SW480 (cell line): ENCODE measurements at regions not wholly inside any gene's neighbourhood (a gene's known extent, or its start where the extent isn't known, plus 50 kb on each side); places are given as distances from the start of the nearest gene placed in this dataset.
"Not testable (repeated sequence)": the region's sequence is repeated elsewhere in the genome, so short reads cannot be mapped to it uniquely, and the experiment has no call there.

Experiments
- DNase-seq: peaks from one replicate; pipeline ENCODE4 v3.0.0-alpha.2; 2016; ENCODE audit warnings: low spot score

DNA sequence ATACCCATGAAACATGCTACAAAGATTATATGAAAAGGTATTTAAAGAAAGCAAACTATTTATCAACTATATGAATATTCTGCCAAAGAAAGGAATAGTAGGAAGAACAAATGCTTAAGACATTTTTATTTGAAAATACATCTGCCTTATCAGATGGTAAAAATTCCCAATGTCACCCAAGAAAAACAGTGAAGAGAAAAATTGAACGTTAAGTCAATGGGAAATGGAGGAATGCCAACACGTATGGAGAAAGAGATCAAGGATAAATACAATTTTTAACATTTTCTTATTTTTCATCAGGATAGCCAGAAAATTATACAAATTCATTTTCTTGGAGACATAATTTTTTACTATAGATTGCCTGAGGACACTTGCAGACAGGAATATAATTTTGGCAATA lies 394.2 kb downstream of the ZEB2 start:
- DNase-seq: no peak

DNA sequence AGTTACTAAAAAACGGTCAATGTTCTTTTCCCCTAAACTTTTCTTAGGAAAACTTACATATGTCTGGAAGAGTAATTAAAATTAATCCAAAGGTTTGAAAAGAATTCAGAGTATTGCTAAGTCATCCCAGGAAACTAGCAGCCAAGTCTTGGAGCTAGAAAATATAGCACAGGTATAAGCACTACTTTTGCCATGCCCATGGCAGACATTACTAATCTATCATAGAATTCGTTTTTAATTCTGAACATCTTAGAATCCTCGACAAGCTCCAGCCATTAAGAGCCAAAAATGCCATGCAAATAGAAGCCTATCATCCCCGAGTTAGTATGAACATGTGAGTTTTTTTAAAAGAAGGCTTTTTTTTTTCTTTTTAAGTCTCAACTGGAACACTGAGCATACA lies 395.0 kb downstream of the ZEB2 start:
- DNase-seq: no peak

DNA sequence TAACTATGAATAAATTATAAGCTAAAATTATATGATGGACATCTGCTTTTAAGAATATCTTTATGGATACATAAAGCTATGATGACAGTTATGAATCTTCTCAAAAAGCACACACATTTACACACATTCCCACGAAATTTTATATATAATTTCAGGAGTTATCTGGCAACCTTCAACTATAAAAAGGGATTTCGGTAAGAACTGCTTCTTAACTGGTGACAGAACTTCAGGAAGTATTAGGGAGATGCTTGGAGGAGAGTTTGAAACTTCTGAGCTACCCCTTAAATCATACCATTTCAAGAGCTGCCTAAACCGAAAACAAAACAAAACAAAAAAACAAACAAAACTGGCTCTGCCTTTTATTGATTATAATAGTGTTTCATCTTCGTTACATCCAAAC lies 399.4 kb downstream of the ZEB2 start:
- DNase-seq: no peak

DNA sequence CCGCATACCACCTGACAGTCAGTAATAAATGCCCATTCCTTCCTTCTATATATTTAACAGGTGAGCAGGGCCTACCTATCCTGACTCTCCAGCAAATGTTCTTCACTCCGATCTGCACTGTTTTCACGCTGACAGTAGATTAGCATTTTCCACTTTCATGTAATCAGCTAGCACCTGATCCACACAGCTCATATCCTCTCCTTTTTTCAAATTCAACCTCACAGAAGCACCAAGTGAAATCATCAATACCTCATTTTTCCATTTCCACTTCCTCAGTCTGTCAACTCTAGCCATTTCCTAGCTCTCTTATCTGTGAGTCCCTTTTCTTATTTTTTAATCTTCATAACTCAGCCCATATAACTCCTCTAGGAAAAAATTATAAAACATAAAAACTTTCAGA lies 402.8 kb downstream of the ZEB2 start:
- DNase-seq: no peak

DNA sequence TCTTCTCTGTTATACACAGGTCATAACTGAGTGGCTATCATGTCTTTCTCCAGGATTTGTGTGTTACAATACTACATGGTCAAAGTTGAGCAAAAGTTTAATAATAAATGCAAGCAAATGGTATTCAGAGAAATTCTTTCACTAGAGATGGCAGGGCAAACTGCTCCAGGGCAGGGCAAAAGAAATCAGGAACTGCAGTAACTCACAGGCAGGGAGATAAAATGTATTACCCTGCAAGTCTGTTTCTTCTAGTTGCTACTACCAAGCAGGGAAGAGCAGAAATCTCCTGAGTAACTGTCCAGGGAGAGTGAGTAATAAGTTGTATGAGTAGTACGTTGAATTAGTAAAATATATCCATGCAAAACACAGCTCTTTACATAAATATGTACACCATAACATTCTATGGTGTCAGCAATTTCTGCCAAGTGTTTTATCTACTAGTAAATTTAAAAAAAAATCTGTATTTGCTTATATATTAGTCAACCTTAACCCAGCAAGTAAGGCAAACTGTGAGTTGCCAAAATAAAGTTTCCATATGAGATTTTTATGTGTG lies 404.1 kb downstream of the ZEB2 start:
- no peak for DNase-seq

DNA sequence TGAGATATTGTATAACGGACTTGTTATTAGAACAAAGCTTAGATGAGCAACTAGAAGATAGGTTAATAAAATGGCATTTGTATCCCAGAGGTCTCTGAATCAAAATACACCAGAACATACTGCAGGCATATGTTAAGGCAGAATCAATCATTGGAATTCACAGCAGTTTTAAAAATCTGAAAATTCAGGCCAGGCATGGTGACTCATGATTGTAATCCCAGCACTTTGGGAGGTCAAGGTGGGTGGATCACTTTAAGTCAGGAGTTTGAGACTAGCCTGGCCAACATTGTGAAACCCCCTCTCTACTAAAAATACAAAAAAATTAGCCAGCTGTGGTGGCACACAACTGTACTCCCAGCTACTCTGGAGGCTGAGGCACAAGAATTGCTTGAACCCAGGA lies 405.2 kb downstream of the ZEB2 start:
- no peak for DNase-seq

DNA sequence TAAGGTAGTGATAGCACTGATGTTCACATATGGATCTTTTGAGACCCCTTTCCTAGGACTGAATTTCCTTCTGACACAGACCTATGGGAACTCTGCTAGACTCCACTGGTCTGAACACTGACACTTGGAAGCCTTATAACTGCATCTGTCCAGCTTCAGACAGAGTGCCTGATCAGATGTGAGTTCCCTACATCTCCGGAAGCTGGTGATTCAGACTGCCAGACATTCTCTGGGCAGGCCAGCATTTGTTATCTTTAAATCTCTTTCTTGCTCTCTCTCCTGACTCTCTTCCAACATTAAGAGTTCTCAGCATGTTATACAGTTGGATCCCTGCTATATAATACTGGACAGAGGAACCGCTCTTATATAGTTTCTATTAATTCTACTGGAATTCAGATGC lies 408.5 kb downstream of the ZEB2 start:
- DNase-seq: no peak

DNA sequence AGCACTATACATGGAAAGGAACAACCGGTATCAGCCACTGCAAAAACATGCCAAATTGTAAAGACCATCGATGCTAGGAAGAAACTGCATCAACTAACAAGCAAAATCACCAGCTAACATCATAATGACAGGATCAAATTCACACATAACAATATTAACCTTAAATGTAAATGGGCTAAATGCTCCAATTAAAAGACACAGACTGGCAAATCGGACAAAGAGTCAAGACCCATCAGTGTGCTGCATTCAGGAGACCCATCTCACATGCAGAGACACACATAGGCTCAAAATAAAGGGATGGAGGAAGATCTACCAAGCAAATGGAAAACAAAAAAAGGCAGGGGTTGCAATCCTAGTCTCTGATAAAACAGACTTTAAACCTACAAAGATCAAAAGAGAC lies 413.8 kb downstream of the ZEB2 start:
- not testable (repeated sequence) for DNase-seq

DNA sequence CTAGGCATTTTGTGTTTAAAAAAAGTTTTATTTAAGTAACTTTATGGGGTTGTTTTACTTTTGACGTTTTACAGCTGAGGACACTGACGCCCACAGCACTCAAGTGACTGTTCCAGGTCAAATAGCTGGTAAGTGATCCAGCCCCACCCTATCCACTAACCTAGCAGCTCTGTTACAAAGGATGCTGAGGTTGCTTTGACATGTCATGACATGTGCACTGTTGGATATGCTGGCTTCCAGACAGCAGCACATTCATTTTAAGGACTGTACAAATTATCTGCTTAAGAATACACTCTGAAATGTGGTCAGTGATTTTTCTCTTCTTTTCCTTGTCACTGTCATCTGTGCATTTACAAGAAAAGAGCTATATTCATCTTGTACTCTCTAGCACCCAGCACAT lies 417.5 kb downstream of the ZEB2 start:
- no peak for DNase-seq

DNA sequence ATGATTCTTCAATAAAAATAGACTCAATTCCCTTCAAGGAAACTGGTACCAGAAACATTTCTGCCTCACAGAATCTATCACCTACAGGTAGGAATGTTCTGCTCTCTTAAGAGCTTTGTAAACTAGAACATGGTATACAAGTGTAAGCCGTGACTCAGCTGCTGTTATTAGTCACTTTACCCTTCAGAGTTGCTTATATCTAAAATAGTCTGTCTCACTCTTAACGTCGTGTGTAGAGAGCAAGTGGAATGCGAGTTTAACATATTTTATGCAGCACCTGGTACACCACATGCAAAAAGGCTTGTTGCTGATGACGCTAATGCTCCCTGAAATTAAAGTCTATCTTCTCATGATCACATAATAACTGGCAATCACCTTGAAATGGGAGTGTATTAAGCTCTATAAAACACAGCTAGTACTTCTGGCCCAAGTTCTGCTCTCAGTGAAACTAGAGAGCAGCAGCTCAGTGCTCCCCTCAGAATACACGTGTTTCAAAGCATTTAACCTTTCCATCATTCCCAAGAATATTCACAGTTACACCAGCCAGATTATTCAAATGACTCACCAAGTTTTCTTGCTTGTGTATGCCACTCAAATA lies 420.0 kb downstream of the ZEB2 start:
- no peak for DNase-seq

DNA sequence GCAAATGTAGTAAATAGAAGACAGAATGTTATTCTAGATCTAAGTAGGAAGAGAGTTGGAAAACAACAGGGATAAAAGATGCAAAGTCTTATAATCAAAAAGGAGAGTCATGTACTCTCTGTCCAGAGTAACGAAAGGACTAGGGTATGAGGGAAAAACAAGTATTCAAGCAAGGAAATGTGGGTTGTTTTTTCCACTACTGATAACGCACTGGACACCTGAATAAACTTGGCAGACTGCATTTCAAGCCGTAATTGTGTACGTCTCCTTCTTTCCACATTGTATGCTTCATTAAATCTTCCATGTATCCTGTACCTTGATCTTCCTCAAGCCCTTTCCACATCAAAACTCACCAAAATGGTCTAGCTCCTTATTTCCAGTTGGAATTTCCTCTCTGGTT lies 420.6 kb downstream of the ZEB2 start:
- DNase-seq: no peak

DNA sequence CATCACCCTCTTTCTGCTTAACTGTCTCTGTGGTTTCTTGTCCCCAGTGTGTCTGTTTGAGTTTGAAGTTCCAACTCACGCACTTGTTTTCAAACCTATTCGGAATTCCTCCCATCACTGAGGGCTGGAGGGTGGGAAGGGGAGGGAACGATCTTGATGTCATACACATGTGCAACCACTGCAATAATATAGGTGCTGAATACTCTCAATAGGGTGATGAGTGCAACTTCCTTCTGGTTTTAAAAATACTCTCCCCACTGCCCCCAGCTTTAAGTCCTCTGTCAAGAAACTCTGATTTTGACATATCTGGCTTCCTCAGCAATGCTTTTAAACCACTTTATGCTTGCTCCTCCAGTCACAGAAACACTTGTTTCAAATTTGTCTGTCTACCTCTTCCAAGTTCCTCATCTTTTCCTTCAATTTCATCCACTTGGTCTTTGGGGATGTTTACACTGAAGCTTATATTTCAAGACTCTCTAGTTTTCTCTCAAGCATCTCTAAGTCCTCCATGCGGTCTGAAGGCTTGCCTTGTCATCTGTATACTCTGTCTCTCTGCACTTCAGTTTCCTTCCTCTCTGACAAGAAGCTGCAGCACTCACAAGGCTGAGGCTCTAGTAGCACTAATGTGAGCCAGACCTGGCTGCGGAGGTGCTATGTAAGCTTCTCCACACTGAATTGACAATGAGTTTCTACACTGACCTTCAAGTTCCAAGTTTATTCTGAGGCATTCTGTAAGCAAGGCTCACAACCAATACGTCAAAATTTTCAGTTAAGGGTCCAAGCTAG lies 422.3 kb downstream of the ZEB2 start:
- DNase-seq: no peak

DNA sequence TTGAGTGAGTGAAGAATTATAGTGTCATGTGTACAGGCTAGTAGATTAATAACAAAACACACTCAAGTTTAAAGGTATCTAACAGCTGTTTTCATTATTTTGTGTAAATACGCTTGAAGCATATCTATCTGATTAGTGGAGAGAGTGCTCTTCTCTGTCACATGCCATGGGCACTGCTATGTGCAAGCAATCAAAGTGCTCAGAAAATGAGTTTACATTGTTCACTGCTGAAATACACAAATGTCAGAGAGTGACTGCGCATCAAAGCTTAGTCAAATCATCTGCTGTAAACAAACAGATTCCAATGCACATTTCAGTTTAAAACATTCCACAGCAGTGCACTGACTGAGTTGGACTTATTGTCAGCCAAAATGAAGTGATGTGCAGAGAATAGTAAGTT lies 423.4 kb downstream of the ZEB2 start:
- DNase-seq: no peak

DNA sequence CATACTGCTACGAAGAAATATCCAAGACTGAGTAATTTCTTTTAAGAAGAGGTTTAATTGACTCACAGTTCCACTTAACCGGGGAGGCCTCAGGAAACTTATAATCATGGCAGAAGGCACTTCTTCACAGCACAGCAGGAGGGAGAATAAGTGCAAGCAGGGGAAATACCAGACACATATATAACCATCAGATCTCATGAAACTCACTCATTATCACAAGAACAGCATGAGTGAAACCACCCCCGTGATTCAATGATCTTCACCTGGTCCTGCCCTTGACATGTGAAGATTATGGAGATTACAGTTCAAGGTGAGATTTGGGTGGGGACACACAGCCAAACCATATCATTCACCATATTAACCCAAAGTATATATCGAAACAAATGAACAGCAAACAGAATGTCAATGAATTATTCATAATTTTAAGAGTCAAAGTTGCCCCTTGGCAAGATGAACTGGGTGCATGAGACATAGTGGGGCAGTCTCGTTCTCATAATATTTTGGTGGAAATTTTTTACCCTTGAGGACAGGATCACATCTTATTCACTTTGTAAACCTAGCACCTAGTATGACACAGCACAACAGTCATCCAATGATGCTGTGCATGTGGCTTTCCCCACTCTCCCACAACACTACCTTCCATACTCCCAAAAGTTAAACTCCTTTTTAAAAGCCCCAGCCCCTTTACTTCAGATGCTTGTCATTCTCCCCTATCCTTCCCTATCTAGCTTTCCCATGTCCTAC lies 425.3 kb downstream of the ZEB2 start:
- DNase-seq: no peak

DNA sequence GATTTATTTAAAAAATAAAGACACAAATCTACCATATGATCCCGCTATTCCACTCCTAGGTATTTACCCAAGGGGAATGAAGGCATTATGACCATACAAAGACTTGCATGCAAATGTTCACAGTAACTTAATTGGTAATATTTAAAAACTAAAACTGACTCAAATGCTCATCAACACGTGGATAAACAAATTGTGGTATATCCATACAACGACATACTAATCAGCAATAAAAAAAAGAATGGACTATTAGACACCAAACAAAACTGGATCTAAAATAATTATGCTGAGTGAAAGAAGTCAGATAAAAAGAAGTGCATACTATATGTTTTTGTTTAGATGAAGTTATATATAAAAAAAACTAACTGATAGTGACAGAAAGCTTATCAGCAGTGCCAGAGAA lies 428.3 kb downstream of the ZEB2 start:
- no peak for DNase-seq

DNA sequence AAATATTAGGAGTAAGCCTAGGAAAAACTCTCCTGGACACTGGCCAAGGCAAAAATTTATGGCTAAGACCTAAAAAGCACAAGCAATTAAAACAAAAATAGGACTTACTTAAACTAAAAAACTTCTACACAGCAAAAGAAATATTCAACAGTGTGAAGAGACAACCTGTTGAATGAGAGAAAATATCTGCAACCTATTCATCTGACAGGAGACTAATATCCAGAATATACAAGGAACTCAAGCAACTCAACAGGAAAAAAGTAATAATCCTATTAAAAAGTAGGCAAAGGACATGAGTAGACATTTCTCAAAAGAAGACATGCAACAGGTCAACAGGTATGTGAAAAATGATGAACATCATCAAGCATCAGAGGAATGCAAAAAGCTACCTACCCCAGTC lies 431.1 kb downstream of the ZEB2 start:
- no peak for DNase-seq

DNA sequence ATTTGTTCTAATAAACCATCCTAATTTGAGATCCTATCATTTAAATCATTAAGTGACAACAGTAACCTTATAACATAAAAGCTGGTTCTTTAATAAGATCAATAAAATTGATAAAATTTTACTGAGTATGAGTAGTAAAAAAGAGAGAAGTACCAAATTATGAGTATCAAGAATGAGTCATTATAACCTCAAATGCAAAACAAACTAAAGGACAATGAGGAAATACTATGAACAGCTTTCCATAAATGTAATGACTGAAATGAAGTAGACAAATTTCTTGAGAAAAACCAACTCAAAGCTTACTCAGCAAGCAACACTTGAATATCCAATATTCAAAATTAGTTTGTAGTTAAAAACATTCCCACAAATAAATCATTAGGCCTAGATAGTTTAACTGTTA lies 433.0 kb downstream of the ZEB2 start:
- no peak for DNase-seq

DNA sequence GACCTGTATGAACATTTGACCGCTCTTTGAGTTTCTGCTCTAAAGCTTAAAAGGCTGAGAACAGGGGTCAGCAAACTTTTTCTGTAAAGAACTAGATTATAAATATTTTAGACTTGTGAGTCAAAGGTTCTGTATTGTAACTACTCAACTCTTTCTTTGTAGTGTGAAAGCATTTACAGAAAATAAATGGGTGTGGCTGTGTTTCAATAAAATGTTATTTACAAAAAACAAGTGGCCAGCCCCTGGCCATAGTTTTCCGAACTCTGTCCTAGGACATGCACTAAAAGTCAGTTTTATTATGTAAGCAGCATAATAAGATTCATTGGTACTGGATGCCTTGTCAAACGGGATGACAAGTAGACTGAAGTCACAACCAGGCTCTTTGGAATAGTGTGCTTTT lies 434.9 kb downstream of the ZEB2 start:
- no peak for DNase-seq

DNA sequence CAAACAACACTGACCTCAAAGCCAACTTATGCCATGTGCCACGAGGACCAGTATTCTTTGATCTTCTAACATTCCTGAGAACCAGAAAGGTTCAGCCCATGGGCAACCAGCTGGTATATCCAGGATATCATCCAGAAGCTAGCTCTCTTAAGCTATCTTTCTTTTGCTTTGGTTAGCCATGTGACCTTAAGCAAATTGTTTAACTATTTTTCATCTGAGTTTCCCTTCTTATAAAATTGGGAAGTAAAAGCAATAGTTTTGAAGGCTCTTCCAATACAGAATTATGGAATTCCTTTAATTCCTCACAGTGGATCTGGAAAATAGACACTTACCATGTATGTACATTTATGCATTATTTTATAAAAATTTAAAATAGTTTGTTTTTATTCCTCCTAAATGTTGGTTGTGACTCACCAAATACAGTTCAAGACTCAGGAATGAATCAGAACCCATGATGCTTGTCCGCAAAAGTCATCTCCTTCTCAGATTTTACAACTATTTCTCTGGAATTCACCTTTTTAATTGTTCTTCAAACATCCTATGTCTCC lies 435.7 kb downstream of the ZEB2 start:
- DNase-seq: peak; percentile 4

DNA sequence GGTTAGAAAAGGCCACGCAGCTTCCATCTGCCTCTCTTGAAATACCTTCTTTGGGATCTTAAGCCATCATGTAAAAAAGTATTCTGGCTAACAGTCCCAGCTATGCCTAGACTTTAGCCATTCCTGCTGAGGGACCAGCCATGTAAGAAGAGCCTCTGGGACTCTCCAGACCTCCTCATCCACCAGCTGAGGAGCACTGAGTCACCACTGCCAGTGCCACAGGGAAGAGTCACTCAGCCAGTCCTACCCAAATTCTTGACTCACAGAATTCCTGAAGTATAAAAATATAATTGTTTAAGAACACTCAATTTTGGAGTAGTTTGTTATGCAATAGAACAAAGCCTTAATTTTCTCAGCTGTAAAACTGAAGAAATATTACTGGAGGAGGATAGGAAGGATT lies 436.7 kb downstream of the ZEB2 start:
- DNase-seq: no peak

DNA sequence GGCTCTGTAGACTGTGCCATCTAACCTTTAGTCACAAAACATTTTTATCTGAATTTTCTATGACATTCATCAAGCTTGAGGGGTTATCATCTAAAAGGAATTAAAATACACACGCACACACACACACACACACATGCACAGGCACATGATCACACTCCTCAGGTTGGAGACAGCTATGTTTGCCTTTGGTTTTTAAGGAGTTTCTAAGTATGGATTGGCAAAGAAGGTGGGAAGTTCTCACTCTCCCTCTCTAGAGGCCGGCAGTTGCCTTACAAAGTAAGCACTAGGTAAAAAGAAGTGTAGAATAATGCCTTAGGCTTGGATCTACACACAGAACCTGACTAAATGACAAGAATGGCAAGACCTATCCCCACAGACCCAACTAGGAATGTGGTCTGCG lies 437.1 kb downstream of the ZEB2 start:
- DNase-seq: no peak

DNA sequence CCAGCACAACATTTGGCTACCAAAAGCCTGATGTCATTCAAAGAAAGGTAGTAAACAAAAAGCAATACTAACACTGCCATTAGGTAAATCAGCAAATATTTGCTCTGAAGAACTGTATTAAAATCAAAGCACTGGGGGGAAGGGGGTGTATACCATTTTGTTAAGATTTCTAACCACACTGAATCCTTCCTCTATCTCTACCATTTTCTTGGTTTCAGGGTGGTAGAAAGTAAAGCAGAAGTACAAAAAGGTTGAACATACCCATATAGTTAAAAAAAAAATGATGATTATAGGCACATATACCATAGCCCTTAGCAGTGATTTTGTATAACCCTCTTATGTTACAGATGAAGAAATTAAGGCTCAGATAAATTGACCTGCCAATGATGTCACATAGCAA lies 437.6 kb downstream of the ZEB2 start:
- no peak for DNase-seq

DNA sequence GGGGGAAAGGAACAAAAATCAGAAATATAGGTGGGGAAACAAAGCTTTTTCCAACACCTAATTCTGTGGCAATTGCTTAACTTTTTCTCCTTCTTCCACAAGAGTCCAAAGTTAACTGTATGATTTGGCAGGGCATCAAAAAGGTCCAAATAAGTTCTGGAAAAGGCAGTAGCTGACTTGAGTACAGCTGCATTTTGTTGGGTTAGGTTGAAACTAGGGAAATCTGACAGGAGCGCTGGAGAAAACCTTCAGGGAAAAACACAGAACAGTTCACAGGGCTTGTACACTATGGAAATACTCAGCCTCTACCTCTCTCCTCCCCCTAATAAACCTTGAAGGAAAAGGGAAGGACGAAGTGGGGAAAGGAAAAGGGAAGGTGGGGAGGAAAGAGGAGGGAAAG lies 438.6 kb downstream of the ZEB2 start:
- no peak for DNase-seq
